ENCODE measurements at regions not wholly inside any gene's neighbourhood (a gene's known extent, or its start where the extent isn't known, plus 50 kb on each side); places are given as distances from the start of the nearest gene placed in this dataset.

DNA sequence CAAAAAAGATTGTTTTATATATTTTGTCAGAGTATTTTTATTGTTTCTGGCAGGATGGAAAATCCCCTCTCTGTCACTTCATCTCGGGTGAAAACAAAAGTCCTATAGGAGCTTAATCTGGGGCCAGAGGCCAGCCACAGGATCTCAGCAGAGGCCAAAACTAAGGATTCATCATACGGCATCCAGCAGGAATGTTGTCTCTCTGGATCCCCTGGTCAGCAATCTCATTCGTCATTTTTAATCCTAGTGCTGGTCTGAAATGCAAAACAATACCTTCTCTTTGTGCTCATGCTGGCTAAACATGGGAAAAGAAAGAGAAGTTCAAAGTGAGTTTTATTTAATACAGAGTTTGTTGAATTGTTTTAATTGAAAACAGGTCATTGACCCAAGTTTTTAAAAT is 482.5 kb upstream of the AUTS2 start:
- TF ChIP-seq, protein P1, sequence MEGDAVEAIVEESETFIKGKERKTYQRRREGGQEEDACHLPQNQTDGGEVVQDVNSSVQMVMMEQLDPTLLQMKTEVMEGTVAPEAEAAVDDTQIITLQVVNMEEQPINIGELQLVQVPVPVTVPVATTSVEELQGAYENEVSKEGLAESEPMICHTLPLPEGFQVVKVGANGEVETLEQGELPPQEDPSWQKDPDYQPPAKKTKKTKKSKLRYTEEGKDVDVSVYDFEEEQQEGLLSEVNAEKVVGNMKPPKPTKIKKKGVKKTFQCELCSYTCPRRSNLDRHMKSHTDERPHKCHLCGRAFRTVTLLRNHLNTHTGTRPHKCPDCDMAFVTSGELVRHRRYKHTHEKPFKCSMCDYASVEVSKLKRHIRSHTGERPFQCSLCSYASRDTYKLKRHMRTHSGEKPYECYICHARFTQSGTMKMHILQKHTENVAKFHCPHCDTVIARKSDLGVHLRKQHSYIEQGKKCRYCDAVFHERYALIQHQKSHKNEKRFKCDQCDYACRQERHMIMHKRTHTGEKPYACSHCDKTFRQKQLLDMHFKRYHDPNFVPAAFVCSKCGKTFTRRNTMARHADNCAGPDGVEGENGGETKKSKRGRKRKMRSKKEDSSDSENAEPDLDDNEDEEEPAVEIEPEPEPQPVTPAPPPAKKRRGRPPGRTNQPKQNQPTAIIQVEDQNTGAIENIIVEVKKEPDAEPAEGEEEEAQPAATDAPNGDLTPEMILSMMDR (IDR thresholded peaks at IDR 0.05; ENCODE audit: borderline replicate concordance, extremely low read depth, low read length, poor library complexity, severe bottlenecking) = no peak
- no peak for TF ChIP-seq EZH2 (IDR thresholded peaks at IDR 0.05; ENCODE audit: borderline replicate concordance, low read depth, low read length, severe bottlenecking)

All from DND-41 (cell line).